BE2C (cell line): ENCODE measurements at regions not wholly inside any gene's neighbourhood (a gene's known extent, or its start where the extent isn't known, plus 50 kb on each side); places are given as distances from the start of the nearest gene placed in this dataset.

Experiments
- DNase-seq: peaks from one replicate; pipeline ENCODE4 v3.0.0-alpha.2; 2020
- H3K27me3 ChIP-seq: fragments of 250-450 bp; sonication (Bioruptor Pico); 2 replicates; pipeline ENCODE4 v1.5.1; 2020; ENCODE audit warnings: mild to moderate bottlenecking
- H3K36me3 ChIP-seq: fragments of 250-450 bp; sonication (Bioruptor Pico); 2 replicates; pipeline ENCODE4 v1.5.1; 2020; ENCODE audit warnings: mild to moderate bottlenecking
- H3K4me1 ChIP-seq: fragments of 250-450 bp; sonication (Bioruptor Pico); 2 replicates; pipeline ENCODE4 v1.5.1; 2020
- H3K4me3 ChIP-seq: 2 replicates; pipeline ENCODE4 v1.5.1; 2011; ENCODE audit warnings: low read depth, low read length
- H3K9me3 ChIP-seq: fragments of 250-450 bp; sonication (Bioruptor Pico); 2 replicates; pipeline ENCODE4 v1.5.1; 2020
- TF ChIP-seq, protein P1 (sequence below): IDR thresholded peaks from 2 replicates; pipeline ENCODE4 v1.5.1; 2012; ENCODE audit warnings: mild to moderate bottlenecking, low read depth, low read length

DNA sequence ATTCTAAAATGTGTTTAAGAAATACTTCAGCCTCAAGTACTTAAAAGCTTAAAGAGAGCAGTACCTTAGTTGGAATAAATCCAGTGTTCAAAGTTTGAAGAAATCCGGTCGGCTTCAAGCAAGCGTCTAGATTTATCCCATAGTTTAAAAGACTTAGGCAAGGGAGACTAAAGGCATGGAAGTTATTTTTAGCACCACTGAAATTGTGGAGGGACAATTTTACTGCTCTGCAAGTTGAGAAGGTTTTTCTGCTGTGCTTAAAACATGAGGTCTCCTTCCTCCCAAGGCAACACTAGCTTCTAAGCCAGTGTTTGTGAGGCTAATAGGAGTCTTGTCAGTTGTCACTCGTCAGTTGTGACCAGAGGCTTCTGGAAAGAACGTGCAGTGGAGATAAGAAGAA lies 183.5 kb downstream of the MSL3 start:
- no peaks in the 10 kb centered on the region for H3K27me3 ChIP-seq
- H3K36me3 ChIP-seq = no peaks in the 10 kb centered on the region
- no peak for DNase-seq
- no peaks in the 10 kb centered on the region for H3K9me3 ChIP-seq
- no peak overlapping the region for H3K4me3 ChIP-seq
- TF ChIP-seq, protein P1, sequence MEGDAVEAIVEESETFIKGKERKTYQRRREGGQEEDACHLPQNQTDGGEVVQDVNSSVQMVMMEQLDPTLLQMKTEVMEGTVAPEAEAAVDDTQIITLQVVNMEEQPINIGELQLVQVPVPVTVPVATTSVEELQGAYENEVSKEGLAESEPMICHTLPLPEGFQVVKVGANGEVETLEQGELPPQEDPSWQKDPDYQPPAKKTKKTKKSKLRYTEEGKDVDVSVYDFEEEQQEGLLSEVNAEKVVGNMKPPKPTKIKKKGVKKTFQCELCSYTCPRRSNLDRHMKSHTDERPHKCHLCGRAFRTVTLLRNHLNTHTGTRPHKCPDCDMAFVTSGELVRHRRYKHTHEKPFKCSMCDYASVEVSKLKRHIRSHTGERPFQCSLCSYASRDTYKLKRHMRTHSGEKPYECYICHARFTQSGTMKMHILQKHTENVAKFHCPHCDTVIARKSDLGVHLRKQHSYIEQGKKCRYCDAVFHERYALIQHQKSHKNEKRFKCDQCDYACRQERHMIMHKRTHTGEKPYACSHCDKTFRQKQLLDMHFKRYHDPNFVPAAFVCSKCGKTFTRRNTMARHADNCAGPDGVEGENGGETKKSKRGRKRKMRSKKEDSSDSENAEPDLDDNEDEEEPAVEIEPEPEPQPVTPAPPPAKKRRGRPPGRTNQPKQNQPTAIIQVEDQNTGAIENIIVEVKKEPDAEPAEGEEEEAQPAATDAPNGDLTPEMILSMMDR = no peak
- H3K4me1 ChIP-seq = no peaks in the 10 kb centered on the region

DNA sequence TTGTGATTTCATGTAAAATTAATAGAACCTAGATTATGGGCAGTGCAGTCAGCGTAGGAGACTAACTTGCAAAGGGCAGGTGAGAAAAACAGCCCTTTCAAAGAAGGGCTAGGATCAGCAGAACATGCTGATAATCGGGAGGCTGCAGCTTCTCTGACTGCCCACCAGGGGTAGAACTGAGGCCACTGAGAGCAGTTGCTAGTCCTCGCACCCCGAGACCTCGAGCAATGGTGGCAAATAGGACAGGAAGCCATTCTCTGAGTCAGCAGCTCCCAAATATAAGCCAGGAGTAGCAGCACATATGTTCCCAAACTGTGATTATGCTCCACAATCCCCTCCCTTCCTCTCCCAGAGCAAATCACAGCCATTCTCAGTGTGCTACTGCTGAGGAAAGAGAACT lies 186.5 kb downstream of the MSL3 start:
- DNase-seq = no peak
- Histone ChIP-seq H3K4me3 (no peak overlapping the region), H3K9me3 (no peaks in the 10 kb centered on the region), H3K4me1 (no peaks in the 10 kb centered on the region), H3K36me3 (no peaks in the 10 kb centered on the region), H3K27me3 (no peaks in the 10 kb centered on the region)
- TF ChIP-seq, protein P1 = no peak; the same call in 1 of the 2 replicates

DNA sequence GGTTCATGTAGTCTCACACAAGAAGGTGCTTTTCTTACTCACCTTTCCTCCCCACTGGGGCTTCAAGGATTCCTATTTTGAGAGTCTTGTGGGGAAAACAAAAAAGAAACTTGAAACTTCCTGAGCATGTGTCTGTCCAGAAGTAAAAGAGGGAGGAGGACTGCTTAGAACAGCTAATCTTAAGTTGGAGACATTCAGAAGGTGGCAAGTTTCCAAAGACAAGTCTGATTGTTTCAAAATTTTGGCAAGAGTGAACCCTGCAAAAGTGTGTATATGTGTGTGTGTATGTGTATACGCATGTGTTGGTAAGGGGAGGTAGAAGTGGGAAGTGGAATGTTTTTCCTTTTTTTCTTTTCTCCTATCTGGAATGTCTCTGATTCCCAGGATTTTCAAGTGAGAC lies 189.0 kb upstream of the FRMPD4 start:
- no peaks in the 10 kb centered on the region for H3K27me3 ChIP-seq
- no peaks in the 10 kb centered on the region for H3K36me3 ChIP-seq
- TF ChIP-seq, protein P1 = no peak
- H3K4me3 ChIP-seq = no peak overlapping the region
- H3K9me3 ChIP-seq = no peaks in the 10 kb centered on the region
- no peaks in the 10 kb centered on the region for H3K4me1 ChIP-seq
- DNase-seq = no peak

DNA sequence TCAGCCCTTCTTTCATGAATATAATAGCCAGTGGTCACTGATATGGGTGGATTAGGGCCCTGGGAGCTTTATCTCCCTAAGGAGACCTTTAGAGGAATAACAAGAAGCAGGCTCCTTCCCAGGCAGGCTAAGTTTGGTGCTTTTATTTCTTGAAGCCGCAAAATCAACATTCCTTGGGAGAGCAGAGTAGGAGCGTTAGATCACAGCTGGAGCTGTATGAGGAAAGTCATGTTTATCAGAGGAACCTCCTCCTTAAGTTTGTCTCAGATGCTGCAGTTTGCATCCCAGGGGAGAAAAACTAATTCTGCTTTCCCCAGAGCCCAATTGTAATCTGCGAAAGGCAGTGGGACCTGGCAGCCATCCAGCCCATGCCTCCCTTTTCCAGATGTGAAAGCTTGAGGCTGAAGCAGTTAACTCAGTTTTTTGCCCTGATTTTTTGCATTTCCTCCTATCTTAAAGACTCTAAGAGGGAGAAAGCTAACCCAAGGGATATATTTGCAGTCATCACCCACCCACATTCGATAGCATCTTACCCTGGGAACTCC lies 186.0 kb upstream of the FRMPD4 start:
- Histone ChIP-seq H3K9me3 (no peaks in the 10 kb centered on the region), H3K4me3 (no peak overlapping the region), H3K36me3 (no peaks in the 10 kb centered on the region), H3K4me1 (no peaks in the 10 kb centered on the region), H3K27me3 (no peaks in the 10 kb centered on the region)
- no peak for DNase-seq
- TF ChIP-seq, protein P1 = no peak

DNA sequence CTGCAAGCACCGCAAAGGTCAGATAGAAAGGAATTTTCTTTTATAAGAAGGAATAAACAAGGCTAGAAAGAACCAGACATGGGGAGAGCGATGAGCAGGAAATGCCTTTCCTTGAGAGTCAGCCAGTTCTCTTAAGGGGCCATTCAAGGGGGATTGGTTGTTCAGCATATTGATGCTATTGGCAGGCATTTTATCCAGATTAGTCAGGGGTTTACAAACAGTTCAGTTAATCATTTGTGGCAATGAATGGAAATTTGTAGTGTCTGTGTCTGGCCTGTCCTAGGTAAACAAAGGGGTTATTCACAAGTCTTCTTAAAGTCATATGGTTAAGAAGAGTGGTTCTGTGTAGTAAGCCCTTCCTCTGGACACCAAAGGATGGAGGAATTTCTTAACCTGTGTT lies 184.7 kb upstream of the FRMPD4 start:
- Histone ChIP-seq H3K36me3 (no peaks in the 10 kb centered on the region), H3K27me3 (no peaks in the 10 kb centered on the region), H3K4me1 (no peaks in the 10 kb centered on the region), H3K4me3 (no peak overlapping the region), H3K9me3 (no peaks in the 10 kb centered on the region)
- TF ChIP-seq, protein P1 = no peak
- no peak for DNase-seq

DNA sequence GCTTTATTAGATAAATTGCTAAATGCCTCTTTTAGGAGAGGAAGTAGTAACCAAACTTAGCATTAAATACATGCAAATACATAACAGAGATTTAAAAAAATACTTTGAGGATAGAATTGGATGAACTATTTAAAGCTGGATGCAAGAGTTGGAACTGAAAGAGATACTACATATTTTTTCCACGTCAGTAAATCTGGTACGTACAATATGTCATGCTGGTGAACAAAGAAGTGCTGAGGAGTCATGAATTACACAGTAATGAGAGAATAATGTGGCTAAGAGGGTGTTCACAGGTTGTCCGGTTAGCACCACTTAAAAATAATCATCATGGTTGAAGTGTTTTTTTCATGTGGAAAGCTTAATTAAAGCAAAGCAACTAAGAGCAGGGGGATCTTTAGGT lies 184.1 kb upstream of the FRMPD4 start:
- Histone ChIP-seq H3K9me3 (no peaks in the 10 kb centered on the region), H3K36me3 (no peaks in the 10 kb centered on the region), H3K4me3 (no peak overlapping the region), H3K27me3 (no peaks in the 10 kb centered on the region), H3K4me1 (no peaks in the 10 kb centered on the region)
- TF ChIP-seq, protein P1 = no peak
- DNase-seq = no peak
